GM12878 (cell line): ENCODE measurements at regions not wholly inside any gene's neighbourhood (a gene's known extent, or its start where the extent isn't known, plus 50 kb on each side); places are given as distances from the start of the nearest gene placed in this dataset.

Experiments
- CBFB ChIP-seq: IDR thresholded peaks from 2 replicates; pipeline ENCODE4 v1.6.1; 2016; ENCODE audit warnings: antibody characterized with exemption, low read depth
- CTCF ChIP-seq, 3 experiments: IDR thresholded peaks in 2 of 3; conservative IDR thresholded peaks in 1 of 3; 2 replicates each; pipeline ENCODE4 v1.5.1; 2011; ENCODE audit warnings: low read depth in 3 of 3, low read length in 3 of 3, mild to moderate bottlenecking in 3 of 3, control low read depth in 2 of 3, moderate library complexity in 2 of 3, inconsistent platforms in 1 of 3, mixed read lengths in 1 of 3; ENCODE audit not compliant: control insufficient read depth in 2 of 3, insufficient read depth in 1 of 3; ENCODE audit errors: extremely low read depth in 1 of 3
- HDAC6 ChIP-seq: fragments of 200-600 bp; sonication (generic); IDR thresholded peaks from one replicate; pipeline ENCODE4 v1.8.0; 2017; ENCODE audit warnings: antibody characterized with exemption; ENCODE audit not compliant: unreplicated experiment
- SIX5 ChIP-seq: IDR thresholded peaks from 2 replicates; pipeline ENCODE4 v1.6.1; 2011; ENCODE audit warnings: mild to moderate bottlenecking, low read depth, low read length, moderate library complexity; ENCODE audit not compliant: severe bottlenecking
- SUZ12 ChIP-seq: fragments of 200-600 bp; sonication (generic); IDR thresholded peaks from one replicate; pipeline ENCODE4 v1.6.1; 2018; ENCODE audit warnings: antibody characterized with exemption, mild to moderate bottlenecking; ENCODE audit not compliant: unreplicated experiment
- TCF7 ChIP-seq: IDR thresholded peaks from 2 replicates; pipeline ENCODE4 v1.6.1; 2014; ENCODE audit warnings: antibody characterized with exemption, borderline replicate concordance

- no peak for TF ChIP-seq SIX5
- TF ChIP-seq TCF7 = no peak
- TF ChIP-seq CTCF (IDR thresholded peaks at IDR 0.05 in 2 of 3, conservative IDR thresholded peaks at IDR 0.05 in 1 of 3; ENCODE audit: control insufficient read depth in 2 of 3, extremely low read depth in 1 of 3, insufficient read depth in 1 of 3, low read depth in 3 of 3, low read length in 3 of 3) = no peak
- no peak for TF ChIP-seq HDAC6
- TF ChIP-seq SUZ12 = no peak
- no peak for TF ChIP-seq CBFB
Observed at GRCh38 chr21:35617491-35617890, 442.8 kb downstream of the SETD4 start.
